Heart left ventricle (tissue), 13 donors: ENCODE measurements at regions not wholly inside any gene's neighbourhood (a gene's known extent, or its start where the extent isn't known, plus 50 kb on each side); places are given as distances from the start of the nearest gene placed in this dataset.

ENCODE experiments used
- POLR2A ChIP-seq, 2 donors: fragments of 450-650 bp; IDR thresholded peaks; one replicate each; pipeline ENCODE4 v1.6.1; 2017; ENCODE audit warnings: antibody characterized with exemption in 2 of 2, mild to moderate bottlenecking in 2 of 2, moderate library complexity in 2 of 2
- TF ChIP-seq, protein P1 (sequence below), 12 donors: fragments of 200-600 bp; sonication (generic) in 4 of 12; IDR thresholded peaks; one replicate each; pipeline versions ENCODE4 v1.5.0 to v1.8.0; 2018 to 2022; ENCODE audit warnings: antibody characterized with exemption in 12 of 12, mild to moderate bottlenecking in 5 of 12
- donor health status: ischemic (EF 13 %, LVEDD 7.1; RV severe dilation, severe dysfunction).
- donor health status: DM: no; HTN: yes; CAD: no.
- donor health status: DM: no; HTN: no; CAD: no.
- donor health status: ischemic (EF 25% LVEDD 6.9; RV normal size, moderate dysfunction).
- donor health status: ischemic (EF 25% LVEDD 5.7; RV mildly dilated, moderate dysfunction).
- donor health status: ischemic (EF 35%, LVEDD 5.7; RV mildly dilated, moderate dysfunction).
- donor health status: nonischemic (EF 11% LVEDD 7.7; RV severe dilation, severe dysfunction).
- donor health status: DM: yes; HTN: yes; CAD: no.
- donor health status: PGD.
- donor health status: ischemic (EF 29% LVEDD 5.4; RV normal size, mild dysfunction).
- donor health status: nonischemic (EF 23%, LVEDD 6.1; RV moderate dilation, normal function).

DNA sequence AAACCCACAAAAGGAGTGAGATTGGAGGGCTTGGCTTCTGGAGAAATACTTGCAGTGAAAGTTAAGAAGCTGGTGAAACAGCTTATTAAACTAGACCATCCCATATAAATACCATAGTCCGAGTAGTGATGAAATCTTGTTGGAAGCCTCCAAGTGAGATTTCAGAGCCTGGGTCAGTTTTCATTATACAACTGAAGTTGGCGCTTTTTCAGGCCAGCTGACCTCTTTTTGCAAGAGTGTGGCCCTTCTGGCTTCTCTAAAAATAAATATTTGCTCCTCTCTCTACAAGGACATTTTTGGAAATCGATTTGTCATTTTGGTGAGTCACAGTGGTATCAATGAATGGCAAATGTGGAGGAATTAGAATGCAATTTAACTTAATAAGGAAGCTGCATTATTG, 51.2 kb upstream of the THRB start:
- no peak for TF ChIP-seq POLR2A (IDR thresholded peaks at IDR 0.05)
- TF ChIP-seq, protein P1, sequence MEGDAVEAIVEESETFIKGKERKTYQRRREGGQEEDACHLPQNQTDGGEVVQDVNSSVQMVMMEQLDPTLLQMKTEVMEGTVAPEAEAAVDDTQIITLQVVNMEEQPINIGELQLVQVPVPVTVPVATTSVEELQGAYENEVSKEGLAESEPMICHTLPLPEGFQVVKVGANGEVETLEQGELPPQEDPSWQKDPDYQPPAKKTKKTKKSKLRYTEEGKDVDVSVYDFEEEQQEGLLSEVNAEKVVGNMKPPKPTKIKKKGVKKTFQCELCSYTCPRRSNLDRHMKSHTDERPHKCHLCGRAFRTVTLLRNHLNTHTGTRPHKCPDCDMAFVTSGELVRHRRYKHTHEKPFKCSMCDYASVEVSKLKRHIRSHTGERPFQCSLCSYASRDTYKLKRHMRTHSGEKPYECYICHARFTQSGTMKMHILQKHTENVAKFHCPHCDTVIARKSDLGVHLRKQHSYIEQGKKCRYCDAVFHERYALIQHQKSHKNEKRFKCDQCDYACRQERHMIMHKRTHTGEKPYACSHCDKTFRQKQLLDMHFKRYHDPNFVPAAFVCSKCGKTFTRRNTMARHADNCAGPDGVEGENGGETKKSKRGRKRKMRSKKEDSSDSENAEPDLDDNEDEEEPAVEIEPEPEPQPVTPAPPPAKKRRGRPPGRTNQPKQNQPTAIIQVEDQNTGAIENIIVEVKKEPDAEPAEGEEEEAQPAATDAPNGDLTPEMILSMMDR (IDR thresholded peaks at IDR 0.05) = no peak
